Mesenchymal stem cell (in vitro differentiated cells and primary cell): ENCODE measurements at regions not wholly inside any gene's neighbourhood (a gene's known extent, or its start where the extent isn't known, plus 50 kb on each side); places are given as distances from the start of the nearest gene placed in this dataset.

Experiments used
- DNase-seq: peaks from one replicate; pipeline ENCODE4 v3.0.0-alpha.2; 2013
- H2AFZ ChIP-seq: one replicate; pipeline ENCODE4 v1.6.1; 2013; ENCODE audit warnings: low read depth, mild to moderate bottlenecking, control low read depth, inconsistent platforms, low read length, moderate library complexity
- H2AK5ac ChIP-seq: 2 replicates; pipeline ENCODE4 v1.6.1; 2013; ENCODE audit warnings: low read length, moderate library complexity, mild to moderate bottlenecking, inconsistent platforms; ENCODE audit not compliant: severe bottlenecking
- H2BK120ac ChIP-seq: one replicate; pipeline ENCODE4 v1.6.1; 2013; ENCODE audit warnings: low read depth, mild to moderate bottlenecking, inconsistent platforms, low read length, moderate library complexity
- H2BK12ac ChIP-seq, 2 experiments: one replicate each; pipeline ENCODE4 v1.6.1; 2013; ENCODE audit warnings: inconsistent platforms in 2 of 2, low read length in 2 of 2, mild to moderate bottlenecking in 2 of 2, moderate library complexity in 2 of 2, control low read depth in 1 of 2
- H2BK15ac ChIP-seq: one replicate; pipeline ENCODE4 v1.6.1; 2013; ENCODE audit warnings: mild to moderate bottlenecking, low read depth, inconsistent platforms; ENCODE audit not compliant: poor library complexity, severe bottlenecking
- H2BK5ac ChIP-seq: 2 replicates; pipeline ENCODE4 v1.6.1; 2013; ENCODE audit warnings: low read depth, mild to moderate bottlenecking, low read length, control low read depth, inconsistent platforms; ENCODE audit not compliant: poor library complexity, severe bottlenecking
- H3K14ac ChIP-seq, 2 experiments: one replicate each; pipeline ENCODE4 v1.6.1; 2013; ENCODE audit warnings: inconsistent platforms in 2 of 2, low read length in 2 of 2, control low read depth in 1 of 2, mild to moderate bottlenecking in 1 of 2, moderate library complexity in 1 of 2
- H3K18ac ChIP-seq, 2 experiments: one replicate each; pipeline ENCODE4 v1.6.1; 2013; ENCODE audit warnings: inconsistent platforms in 2 of 2, low read length in 2 of 2, control low read depth in 1 of 2, low read depth in 1 of 2, mild to moderate bottlenecking in 1 of 2
- H3K23ac ChIP-seq, 2 experiments: one replicate each; pipeline ENCODE4 v1.6.1; 2013; ENCODE audit warnings: inconsistent platforms in 2 of 2, low read length in 2 of 2, mild to moderate bottlenecking in 2 of 2, moderate library complexity in 2 of 2, control low read depth in 1 of 2
- H3K27ac ChIP-seq: 2 replicates; pipeline ENCODE4 v1.5.1; 2013; ENCODE audit warnings: mild to moderate bottlenecking, moderate library complexity, low read length, control low read depth, inconsistent platforms; ENCODE audit not compliant: poor library complexity, severe bottlenecking
- H3K27me3 ChIP-seq, 2 experiments: 2 replicates each; pipeline versions ENCODE4 v1.6.1 to v1.7.0; 2013; ENCODE audit warnings: low read length in 2 of 2, mild to moderate bottlenecking in 2 of 2, moderate library complexity in 2 of 2, control low read depth in 1 of 2, inconsistent platforms in 1 of 2; ENCODE audit not compliant: control insufficient read depth in 1 of 2, insufficient read depth in 1 of 2
- H3K36me3 ChIP-seq, 2 experiments: 2 replicates each; pipeline versions ENCODE4 v1.6.1 to v1.7.0; 2013; ENCODE audit warnings: low read length in 2 of 2, control low read depth in 1 of 2, inconsistent platforms in 1 of 2, low read depth in 1 of 2, mild to moderate bottlenecking in 1 of 2; ENCODE audit not compliant: insufficient read depth in 2 of 2, control insufficient read depth in 1 of 2
- H3K4ac ChIP-seq, 2 experiments: one replicate each; pipeline ENCODE4 v1.6.1; 2013; ENCODE audit warnings: inconsistent platforms in 2 of 2, low read length in 2 of 2, mild to moderate bottlenecking in 2 of 2, moderate library complexity in 2 of 2, control low read depth in 1 of 2, low read depth in 1 of 2
- H3K4me1 ChIP-seq: 2 replicates; pipeline ENCODE4 v1.6.1; 2013; ENCODE audit warnings: low read depth, low read length, control low read depth; ENCODE audit not compliant: control insufficient read depth, insufficient read depth
- H3K4me2 ChIP-seq: 2 replicates; pipeline ENCODE4 v1.6.1; 2013; ENCODE audit warnings: low read length, mild to moderate bottlenecking, inconsistent platforms; ENCODE audit not compliant: poor library complexity, severe bottlenecking
- H3K4me3 ChIP-seq, 2 experiments: 2 replicates each; pipeline versions ENCODE4 v1.5.1 to v1.7.0; 2013; ENCODE audit warnings: low read length in 2 of 2, mild to moderate bottlenecking in 2 of 2, control low read depth in 1 of 2, low read depth in 1 of 2; ENCODE audit not compliant: insufficient read depth in 1 of 2
- H3K79me1 ChIP-seq: replicated peaks from 2 replicates; pipeline ENCODE4 v1.6.1; 2013; ENCODE audit warnings: mild to moderate bottlenecking, control low read depth, low read length, inconsistent platforms; ENCODE audit not compliant: poor library complexity, severe bottlenecking
- H3K9ac ChIP-seq: 2 replicates; pipeline ENCODE4 v1.7.0; 2013; ENCODE audit warnings: mild to moderate bottlenecking, low read length, moderate library complexity
- H3K9me3 ChIP-seq: 2 replicates; pipeline ENCODE4 v1.7.0; 2013; ENCODE audit warnings: mild to moderate bottlenecking, low read length; ENCODE audit not compliant: control insufficient read depth
- H4K8ac ChIP-seq: one replicate; pipeline ENCODE4 v1.6.1; 2013; ENCODE audit warnings: inconsistent platforms, mild to moderate bottlenecking, low read length, moderate library complexity
- H4K91ac ChIP-seq: one replicate; pipeline ENCODE4 v1.6.1; 2013; ENCODE audit warnings: mild to moderate bottlenecking, low read length, inconsistent platforms
- WGBS: methylation state at CpG from one replicate; pipeline ENCODE4 v1.1.7; 2013; ENCODE audit warnings: mixed read lengths; 5-methylcytosine and 5-hydroxymethylcytosine counted together

- Histone ChIP-seq H3K79me1 (no peaks in the 10 kb centered on the region), H4K91ac (no peak overlapping the region), H3K36me3 (no peaks in the 10 kb centered on the region), H3K23ac (no peak overlapping the region), H3K14ac (no peak overlapping the region), H3K18ac (no peak overlapping the region), H3K4me2 (no peak overlapping the region), H3K4me1 (no peaks in the 10 kb centered on the region), H3K4ac (no peak overlapping the region), H2BK15ac (no peak overlapping the region), H3K9ac (no peak overlapping the region), H2BK5ac (no peak overlapping the region), H3K4me3 (no peak overlapping the region), H2AK5ac (no peak overlapping the region), H3K27ac (no peak overlapping the region), H2AFZ (no peak overlapping the region), H2BK120ac (no peak overlapping the region), H2BK12ac (no peak overlapping the region), H3K9me3 (peaks cover 2% of the 10 kb centered on the region), H3K27me3 (no peaks in the 10 kb centered on the region), H4K8ac (no peak overlapping the region)
- DNase-seq = no peak
- WGBS = no CpG with 5 or more reads among the region's 1 CpG
Observed at GRCh38 chr2:167769020-167769419, 478.4 kb downstream of the STK39 start.

DNA sequence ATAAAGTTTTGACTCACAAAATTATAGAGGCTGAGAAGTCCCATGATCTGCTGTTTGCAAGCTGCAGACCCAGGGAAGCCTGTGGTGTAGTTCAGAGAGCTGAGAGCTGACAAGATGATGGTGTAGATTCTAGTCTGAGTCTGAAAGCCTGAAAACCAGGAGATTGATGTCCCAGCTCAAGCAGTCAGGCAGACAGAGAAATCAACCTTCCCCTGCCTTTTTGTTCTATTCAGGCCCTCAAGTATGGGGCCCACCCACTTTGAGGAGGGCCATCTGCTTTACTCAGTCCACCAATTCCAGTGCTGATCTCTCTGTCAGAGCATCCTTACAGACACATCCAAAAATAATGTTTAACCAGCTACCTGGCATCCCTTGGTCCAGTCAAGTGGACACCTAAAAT lies 479.6 kb downstream of the STK39 start:
- H2AK5ac ChIP-seq = no peak overlapping the region
- no peak overlapping the region for H3K27ac ChIP-seq
- DNase-seq = no peak
- H3K4ac ChIP-seq = no peak overlapping the region
- no peak overlapping the region for H4K8ac ChIP-seq
- H3K4me3 ChIP-seq = no peak overlapping the region
- no peaks in the 10 kb centered on the region for H3K79me1 ChIP-seq
- no peak overlapping the region for H4K91ac ChIP-seq
- H2AFZ ChIP-seq = no peak overlapping the region
- no peaks in the 10 kb centered on the region for H3K4me1 ChIP-seq
- H3K14ac ChIP-seq = no peak overlapping the region
- no peak overlapping the region for H2BK5ac ChIP-seq
- no peak overlapping the region for H3K9ac ChIP-seq
- no peak overlapping the region for H2BK15ac ChIP-seq
- H3K27me3 ChIP-seq = no peaks in the 10 kb centered on the region
- H3K18ac ChIP-seq = no peak overlapping the region
- no peak overlapping the region for H3K23ac ChIP-seq
- no peak overlapping the region for H2BK12ac ChIP-seq
- H3K36me3 ChIP-seq = no peaks in the 10 kb centered on the region
- no peak overlapping the region for H3K4me2 ChIP-seq
- H3K9me3 ChIP-seq = peaks cover 2% of the 10 kb centered on the region
- H2BK120ac ChIP-seq = no peak overlapping the region

GRCh38 chr2:167764772-167765341 lies 482.5 kb downstream of the STK39 start:
- H3K79me1 ChIP-seq = no peaks in the 10 kb centered on the region
- H2BK15ac ChIP-seq = no peak overlapping the region
- no peak overlapping the region for H2BK12ac ChIP-seq
- H3K9ac ChIP-seq = no peak overlapping the region
- no peak overlapping the region for H3K4me2 ChIP-seq
- no peaks in the 10 kb centered on the region for H3K27me3 ChIP-seq
- peaks cover 2% of the 10 kb centered on the region for H3K9me3 ChIP-seq
- H2BK5ac ChIP-seq = no peak overlapping the region
- no peak overlapping the region for H2AK5ac ChIP-seq
- H4K91ac ChIP-seq = no peak overlapping the region
- no peak overlapping the region for H3K18ac ChIP-seq
- no peak for DNase-seq
- no peak overlapping the region for H3K23ac ChIP-seq
- H2BK120ac ChIP-seq = no peak overlapping the region
- H3K27ac ChIP-seq = no peak overlapping the region
- H3K4me1 ChIP-seq = no peaks in the 10 kb centered on the region
- no peaks in the 10 kb centered on the region for H3K36me3 ChIP-seq
- H3K4me3 ChIP-seq = no peak overlapping the region
- H2AFZ ChIP-seq = no peak overlapping the region
- WGBS = 95% methylated on average over 3 of the region's 9 CpGs
- H3K4ac ChIP-seq = no peak overlapping the region
- H3K14ac ChIP-seq = no peak overlapping the region
- no peak overlapping the region for H4K8ac ChIP-seq

DNA sequence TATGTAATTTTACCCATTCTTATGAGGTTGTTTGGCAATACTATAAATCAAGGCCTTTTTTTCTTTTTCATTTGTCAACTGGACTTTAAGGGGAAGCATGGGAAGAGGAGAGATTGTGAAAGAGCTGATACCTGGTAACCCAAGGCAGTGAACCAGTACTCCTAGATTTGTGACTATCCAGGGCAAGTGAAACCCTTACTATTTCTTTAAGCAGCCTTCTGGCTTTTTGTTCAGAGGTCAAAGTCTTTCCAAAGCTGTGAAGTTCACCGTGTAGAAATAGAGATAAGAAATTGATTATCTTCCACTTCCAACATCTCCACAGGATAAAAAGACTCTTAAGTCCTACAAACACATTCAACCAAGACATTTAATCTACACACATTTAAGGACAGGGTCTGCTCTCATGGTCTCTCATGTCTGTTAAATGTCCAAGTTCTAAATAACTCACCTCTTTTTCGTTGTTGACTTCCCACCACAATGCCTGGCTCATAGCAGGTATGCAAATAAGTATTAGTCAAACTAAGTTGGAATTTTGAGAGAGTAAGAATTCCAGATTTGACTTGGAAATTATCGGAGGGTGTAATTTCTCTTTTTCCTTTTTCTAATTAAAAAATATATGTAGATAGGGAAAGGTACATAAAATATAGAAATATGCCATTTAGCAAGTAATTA lies 485.8 kb downstream of the STK39 start:
- Histone ChIP-seq H3K79me1 (no peaks in the 10 kb centered on the region), H3K4me1 (peaks cover 2% of the 10 kb centered on the region), H4K91ac (no peak overlapping the region), H3K4me3 (no peak overlapping the region), H3K14ac (no peak overlapping the region), H2AFZ (no peak overlapping the region), H3K36me3 (no peaks in the 10 kb centered on the region), H2BK120ac (no peak overlapping the region), H3K4me2 (no peak overlapping the region), H3K9ac (no peak overlapping the region), H3K27ac (no peak overlapping the region), H3K18ac (no peak overlapping the region), H3K4ac (no peak overlapping the region), H3K27me3 (no peaks in the 10 kb centered on the region), H2BK12ac (no peak overlapping the region), H2AK5ac (no peak overlapping the region), H2BK15ac (no peak overlapping the region), H3K23ac (no peak overlapping the region), H4K8ac (no peak overlapping the region), H2BK5ac (no peak overlapping the region), H3K9me3 (no peaks in the 10 kb centered on the region)
- 100% methylated on average over 1 of the region's 3 CpGs for WGBS
- no peak for DNase-seq
